PFSK-1 (cell line): ENCODE measurements at regions not wholly inside any gene's neighbourhood (a gene's known extent, or its start where the extent isn't known, plus 50 kb on each side); places are given as distances from the start of the nearest gene placed in this dataset.

Experiments
- POLR2AphosphoS5 ChIP-seq: IDR thresholded peaks from 2 replicates; pipeline ENCODE4 v1.6.1; 2012; ENCODE audit warnings: low read depth, mild to moderate bottlenecking, control low read depth, low read length, moderate library complexity
- SIN3A ChIP-seq: IDR thresholded peaks from 2 replicates; pipeline ENCODE4 v1.6.1; 2012; ENCODE audit warnings: mild to moderate bottlenecking, low read length, moderate library complexity, borderline replicate concordance; ENCODE audit not compliant: insufficient read depth
- TF ChIP-seq, protein P1 (sequence below), 2 experiments: IDR thresholded peaks; 2 replicates each; pipeline versions ENCODE4 v1.6.1 to v1.8.0; 2011 to 2012; ENCODE audit warnings: low read depth in 2 of 2, low read length in 2 of 2, control low read depth in 1 of 2, inconsistent platforms in 1 of 2, mild to moderate bottlenecking in 1 of 2, moderate library complexity in 1 of 2; ENCODE audit not compliant: insufficient read depth in 1 of 2

DNA sequence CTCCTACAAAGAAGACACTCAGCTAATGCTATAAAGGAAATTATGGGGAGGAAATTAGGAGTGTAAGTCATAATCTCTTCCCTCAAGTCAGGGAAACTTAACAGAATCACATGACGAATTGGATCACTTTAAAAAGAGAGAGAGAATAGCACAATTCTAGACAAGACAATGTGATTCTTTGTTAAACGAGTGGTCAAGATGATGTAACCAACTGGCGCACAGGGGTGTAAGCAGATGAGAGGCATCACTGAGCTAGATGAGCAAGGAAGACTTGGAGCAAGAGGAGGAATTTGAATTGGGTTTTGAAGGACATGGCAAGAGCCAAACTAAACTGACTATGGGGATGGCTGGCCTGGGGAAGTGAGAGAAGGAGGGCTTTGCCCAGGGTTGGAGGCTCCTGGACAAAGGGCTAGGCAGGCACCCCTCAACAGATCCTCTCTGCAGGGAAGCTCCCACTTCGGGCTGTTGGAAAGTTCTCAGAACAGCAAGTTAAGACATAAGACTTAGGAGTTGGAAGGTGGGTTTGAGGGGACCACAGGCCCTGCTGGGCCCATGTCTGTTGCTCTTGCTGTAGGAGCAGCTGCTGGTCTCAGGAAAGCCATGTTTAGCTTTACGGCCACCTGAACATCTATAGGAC is 123.9 kb upstream of the GRIK3 start:
- TF ChIP-seq, protein P1, sequence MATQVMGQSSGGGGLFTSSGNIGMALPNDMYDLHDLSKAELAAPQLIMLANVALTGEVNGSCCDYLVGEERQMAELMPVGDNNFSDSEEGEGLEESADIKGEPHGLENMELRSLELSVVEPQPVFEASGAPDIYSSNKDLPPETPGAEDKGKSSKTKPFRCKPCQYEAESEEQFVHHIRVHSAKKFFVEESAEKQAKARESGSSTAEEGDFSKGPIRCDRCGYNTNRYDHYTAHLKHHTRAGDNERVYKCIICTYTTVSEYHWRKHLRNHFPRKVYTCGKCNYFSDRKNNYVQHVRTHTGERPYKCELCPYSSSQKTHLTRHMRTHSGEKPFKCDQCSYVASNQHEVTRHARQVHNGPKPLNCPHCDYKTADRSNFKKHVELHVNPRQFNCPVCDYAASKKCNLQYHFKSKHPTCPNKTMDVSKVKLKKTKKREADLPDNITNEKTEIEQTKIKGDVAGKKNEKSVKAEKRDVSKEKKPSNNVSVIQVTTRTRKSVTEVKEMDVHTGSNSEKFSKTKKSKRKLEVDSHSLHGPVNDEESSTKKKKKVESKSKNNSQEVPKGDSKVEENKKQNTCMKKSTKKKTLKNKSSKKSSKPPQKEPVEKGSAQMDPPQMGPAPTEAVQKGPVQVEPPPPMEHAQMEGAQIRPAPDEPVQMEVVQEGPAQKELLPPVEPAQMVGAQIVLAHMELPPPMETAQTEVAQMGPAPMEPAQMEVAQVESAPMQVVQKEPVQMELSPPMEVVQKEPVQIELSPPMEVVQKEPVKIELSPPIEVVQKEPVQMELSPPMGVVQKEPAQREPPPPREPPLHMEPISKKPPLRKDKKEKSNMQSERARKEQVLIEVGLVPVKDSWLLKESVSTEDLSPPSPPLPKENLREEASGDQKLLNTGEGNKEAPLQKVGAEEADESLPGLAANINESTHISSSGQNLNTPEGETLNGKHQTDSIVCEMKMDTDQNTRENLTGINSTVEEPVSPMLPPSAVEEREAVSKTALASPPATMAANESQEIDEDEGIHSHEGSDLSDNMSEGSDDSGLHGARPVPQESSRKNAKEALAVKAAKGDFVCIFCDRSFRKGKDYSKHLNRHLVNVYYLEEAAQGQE (IDR thresholded peaks at IDR 0.05; ENCODE audit: insufficient read depth in 1 of 2, low read depth in 2 of 2, low read length in 2 of 2) = no peak
- no peak for TF ChIP-seq SIN3A
- TF ChIP-seq POLR2AphosphoS5 = no peak
